Middle frontal gyrus (tissue), 1 donor: ENCODE measurements at regions not wholly inside any gene's neighbourhood (a gene's known extent, or its start where the extent isn't known, plus 50 kb on each side); places are given as distances from the start of the nearest gene placed in this dataset.
"Not testable (repeated sequence)": the region's sequence is repeated elsewhere in the genome, so short reads cannot be mapped to it uniquely, and the experiment has no call there.

Experiments
- DNase-seq: peaks from one replicate; pipeline ENCODE4 v3.0.0-alpha.2; 2015; ENCODE audit warnings: low spot score; ENCODE audit errors: extremely low spot score

- no peak for DNase-seq
Observed at GRCh38 chr12:75708802-75709201, 197.4 kb upstream of the KRR1 start.

- no peak for DNase-seq
Observed at GRCh38 chr12:75707983-75708382, 196.6 kb upstream of the KRR1 start.

GRCh38 chr12:75706786-75707605, 195.6 kb upstream of the KRR1 start:
- no peak for DNase-seq

GRCh38 chr12:75705749-75706711, 194.6 kb upstream of the KRR1 start:
- no peak for DNase-seq

GRCh38 chr12:75704664-75705063, 193.3 kb upstream of the KRR1 start:
- no peak for DNase-seq

GRCh38 chr12:75704208-75704607, 192.8 kb upstream of the KRR1 start:
- DNase-seq: no peak

GRCh38 chr12:75703131-75703530, 191.7 kb upstream of the KRR1 start:
- no peak for DNase-seq

- DNase-seq: no peak
Observed at GRCh38 chr12:75702477-75703093, 191.2 kb upstream of the KRR1 start.

GRCh38 chr12:75701859-75702258, 190.4 kb upstream of the KRR1 start:
- no peak for DNase-seq

GRCh38 chr12:75699728-75700496, 188.5 kb upstream of the KRR1 start:
- DNase-seq: no peak

GRCh38 chr12:75699251-75699650, 187.8 kb upstream of the KRR1 start:
- DNase-seq: no peak

GRCh38 chr12:75698052-75698451, 186.6 kb upstream of the KRR1 start:
- DNase-seq: no peak

- no peak for DNase-seq
Observed at GRCh38 chr12:75695926-75696325, 184.5 kb upstream of the KRR1 start.

- DNase-seq: no peak
Observed at GRCh38 chr12:75694534-75695268, 183.3 kb upstream of the KRR1 start.

GRCh38 chr12:75692876-75693275, 181.5 kb upstream of the KRR1 start:
- no peak for DNase-seq

GRCh38 chr12:75690296-75690955, 179.0 kb upstream of the KRR1 start:
- DNase-seq: no peak

- not testable (repeated sequence) for DNase-seq
Observed at GRCh38 chr12:75686233-75686632, 174.8 kb upstream of the KRR1 start.

- no peak for DNase-seq
Observed at GRCh38 chr12:75685617-75686225, 174.3 kb upstream of the KRR1 start.
